H9 (cell line): ENCODE measurements at regions not wholly inside any gene's neighbourhood (a gene's known extent, or its start where the extent isn't known, plus 50 kb on each side); places are given as distances from the start of the nearest gene placed in this dataset.

Source experiments
- DNase-seq: peaks from one replicate; pipeline ENCODE4 v3.0.0-alpha.2; 2017
- H2AFZ ChIP-seq: one replicate; pipeline ENCODE4 v1.6.1; 2013; ENCODE audit warnings: mild to moderate bottlenecking, low read length, control low read depth, moderate library complexity
- H2AK5ac ChIP-seq: 2 replicates; pipeline ENCODE4 v1.6.1; 2013; ENCODE audit warnings: low read length, control low read depth, mixed read lengths; ENCODE audit not compliant: insufficient read length
- H2BK120ac ChIP-seq: one replicate; pipeline ENCODE4 v1.6.1; 2013; ENCODE audit warnings: low read depth, mild to moderate bottlenecking, low read length, control low read depth, inconsistent platforms; ENCODE audit not compliant: poor library complexity, severe bottlenecking
- H2BK12ac ChIP-seq: 2 replicates; pipeline ENCODE4 v1.6.1; 2013; ENCODE audit warnings: low read length, control low read depth, mixed read lengths, low read depth; ENCODE audit not compliant: insufficient read length
- H2BK15ac ChIP-seq: 2 replicates; pipeline ENCODE4 v1.6.1; 2013; ENCODE audit warnings: low read depth, low read length, control low read depth
- H2BK20ac ChIP-seq: one replicate; pipeline ENCODE4 v1.6.1; 2013; ENCODE audit warnings: low read depth, mild to moderate bottlenecking, low read length, control low read depth, inconsistent platforms; ENCODE audit not compliant: poor library complexity, severe bottlenecking
- H2BK5ac ChIP-seq: 2 replicates; pipeline ENCODE4 v1.6.1; 2013; ENCODE audit warnings: low read length, control low read depth, mixed read lengths; ENCODE audit not compliant: insufficient read length
- H3K14ac ChIP-seq: 2 replicates; pipeline ENCODE4 v1.6.1; 2013; ENCODE audit warnings: low read length, control low read depth; ENCODE audit not compliant: insufficient read depth
- H3K18ac ChIP-seq: 2 replicates; pipeline ENCODE4 v1.6.1; 2013; ENCODE audit warnings: low read depth, mild to moderate bottlenecking, mixed read lengths, low read length, control low read depth; ENCODE audit not compliant: insufficient read length
- H3K23ac ChIP-seq: 2 replicates; pipeline ENCODE4 v1.6.1; 2013; ENCODE audit warnings: low read length, control low read depth, mixed read lengths, low read depth; ENCODE audit not compliant: insufficient read length
- H3K23me2 ChIP-seq: 2 replicates; pipeline ENCODE4 v1.6.1; 2013; ENCODE audit warnings: low read depth, mild to moderate bottlenecking, mixed read lengths, low read length, control low read depth; ENCODE audit not compliant: insufficient read length, poor library complexity, severe bottlenecking
- H3K27ac ChIP-seq: 2 replicates; pipeline ENCODE4 v1.5.1; 2013; ENCODE audit warnings: low read length, control low read depth, mixed read lengths, low read depth; ENCODE audit not compliant: insufficient read length
- H3K27me3 ChIP-seq: 2 replicates; pipeline ENCODE4 v1.6.1; 2013; ENCODE audit warnings: low read length, control low read depth, inconsistent platforms; ENCODE audit not compliant: insufficient read depth
- H3K4ac ChIP-seq: 2 replicates; pipeline ENCODE4 v1.6.1; 2013; ENCODE audit warnings: low read depth, mild to moderate bottlenecking, control low read depth, inconsistent platforms, low read length, moderate library complexity
- H3K4me1 ChIP-seq: 2 replicates; pipeline ENCODE4 v1.6.1; 2013; ENCODE audit warnings: low read length, control low read depth, inconsistent platforms; ENCODE audit not compliant: insufficient read depth
- H3K4me2 ChIP-seq: 2 replicates; pipeline ENCODE4 v1.6.1; 2013; ENCODE audit warnings: low read length, control low read depth, mixed read lengths; ENCODE audit not compliant: insufficient read length, insufficient read depth
- H3K56ac ChIP-seq: 2 replicates; pipeline ENCODE4 v1.6.1; 2013; ENCODE audit warnings: low read depth, mild to moderate bottlenecking, mixed read lengths, low read length, control low read depth; ENCODE audit not compliant: insufficient read length
- H3K79me1 ChIP-seq: 2 replicates; pipeline ENCODE4 v1.6.1; 2013; ENCODE audit warnings: low read depth, mild to moderate bottlenecking, moderate library complexity, low read length, control low read depth, inconsistent platforms; ENCODE audit not compliant: insufficient read depth, poor library complexity, severe bottlenecking
- H3K79me2 ChIP-seq: 2 replicates; pipeline ENCODE4 v1.6.1; 2013; ENCODE audit warnings: low read length, control low read depth, inconsistent platforms; ENCODE audit not compliant: insufficient read depth
- H3K9ac ChIP-seq: 2 replicates; pipeline ENCODE4 v1.6.1; 2013; ENCODE audit warnings: low read length, control low read depth, mixed read lengths; ENCODE audit not compliant: insufficient read length; ENCODE audit errors: extremely low read depth
- H3K9me3 ChIP-seq: one replicate; pipeline ENCODE4 v1.6.1; 2013; ENCODE audit warnings: low read depth, low read length, inconsistent platforms; ENCODE audit not compliant: control insufficient read depth
- H3T11ph ChIP-seq: one replicate; pipeline ENCODE4 v1.6.1; 2013; ENCODE audit warnings: mild to moderate bottlenecking, low read length, control low read depth, inconsistent platforms
- H4K20me1 ChIP-seq: one replicate; pipeline ENCODE4 v1.6.1; 2013; ENCODE audit not compliant: control insufficient read depth, insufficient read length, insufficient read depth
- H4K5ac ChIP-seq: 2 replicates; pipeline ENCODE4 v1.6.1; 2013; ENCODE audit warnings: low read depth, mild to moderate bottlenecking, mixed read lengths, low read length, control low read depth; ENCODE audit not compliant: insufficient read length
- H4K8ac ChIP-seq: replicated peaks from 2 replicates; pipeline ENCODE4 v1.6.1; 2013; ENCODE audit warnings: low read length, control low read depth, mixed read lengths, low read depth; ENCODE audit not compliant: insufficient read length
- H4K91ac ChIP-seq: 2 replicates; pipeline ENCODE4 v1.6.1; 2013; ENCODE audit warnings: low read depth, mild to moderate bottlenecking, moderate library complexity, mixed read lengths, low read length, control low read depth; ENCODE audit not compliant: insufficient read length
- H3K27ac Mint-ChIP-seq, 3 experiments: 2 replicates in 2 of 3; 3 replicates in 1 of 3; pipeline ENCODE4 v1.8.0; 2020 to 2021; ENCODE audit warnings: mixed read lengths in 3 of 3, mild to moderate bottlenecking in 1 of 3, moderate library complexity in 1 of 3
- H3K27me3 Mint-ChIP-seq: 2 replicates; pipeline ENCODE4 v1.8.0; 2021; ENCODE audit warnings: low read depth, mild to moderate bottlenecking, moderate library complexity, mixed read lengths
- H3K36me3 Mint-ChIP-seq, 3 experiments: 2 replicates in 2 of 3; 3 replicates in 1 of 3; pipeline ENCODE4 v1.8.0; 2020 to 2021; ENCODE audit warnings: low read depth in 3 of 3, mixed read lengths in 3 of 3; ENCODE audit not compliant: insufficient read depth in 1 of 3
- H3K4me1 Mint-ChIP-seq, 2 experiments: 2 replicates each; pipeline ENCODE4 v1.8.0; 2020; ENCODE audit warnings: mixed read lengths in 2 of 2
- H3K4me3 Mint-ChIP-seq, 2 experiments: 2 replicates in 1 of 2; 3 replicates in 1 of 2; pipeline ENCODE4 v1.8.0; 2020 to 2021; ENCODE audit warnings: mild to moderate bottlenecking in 2 of 2, mixed read lengths in 2 of 2, moderate library complexity in 1 of 2
- H3K9me3 Mint-ChIP-seq, 2 experiments: 2 replicates in 1 of 2; 3 replicates in 1 of 2; pipeline ENCODE4 v1.8.0; 2020; ENCODE audit warnings: mild to moderate bottlenecking in 2 of 2, mixed read lengths in 2 of 2, moderate library complexity in 1 of 2
- TF ChIP-seq, protein P1 (sequence below): fragments of 200-600 bp; sonication (generic); conservative IDR thresholded peaks from 3 replicates; pipeline ENCODE4 v1.8.0; 2021; ENCODE audit warnings: antibody characterized with exemption, mild to moderate bottlenecking

DNA sequence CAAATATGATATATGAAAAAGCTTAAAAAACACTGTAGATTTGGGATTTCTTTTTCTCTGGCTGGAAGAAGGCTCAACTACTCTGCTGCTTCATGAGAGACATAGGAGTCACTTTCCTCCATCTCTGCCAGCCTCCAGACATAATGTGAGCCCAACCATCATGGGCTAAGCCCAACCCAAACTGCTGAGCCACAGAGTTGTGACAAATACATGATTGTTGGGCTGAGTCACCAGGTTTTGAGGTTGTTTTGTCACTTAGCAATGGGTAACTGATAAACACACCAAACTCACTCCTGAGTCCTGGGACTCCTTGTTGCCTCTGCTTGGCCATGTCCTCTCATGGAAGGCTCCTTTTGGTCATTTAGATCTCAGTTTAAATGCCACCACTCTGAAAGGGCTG is 381.8 kb upstream of the FZD8 start:
- H3K27ac Mint-ChIP-seq = no peak overlapping the region

More for the DNA sequence above, 381.8 kb upstream of the FZD8 start:
- H3K79me1 ChIP-seq = no peaks in the 10 kb centered on the region
- H3K23me2 ChIP-seq = no peaks in the 10 kb centered on the region
- H4K5ac ChIP-seq = no peak overlapping the region
- H4K91ac ChIP-seq = no peak overlapping the region
- Mint-ChIP-seq H3K4me3 (no peak overlapping the region), H3K9me3 (no peaks in the 10 kb centered on the region; a peak in 2 of 5 replicates), H3K36me3 (no peaks in the 10 kb centered on the region; a peak in 1 of 7 replicates), H3K27me3 (peaks cover 3% of the 10 kb centered on the region), H3K4me1 (peaks cover 8% of the 10 kb centered on the region in 2 experiments)
- H3K9me3 ChIP-seq = no peaks in the 10 kb centered on the region
- H3T11ph ChIP-seq = no peak overlapping the region
- H2BK12ac ChIP-seq = no peak overlapping the region
- H3K14ac ChIP-seq = no peak overlapping the region
- H3K18ac ChIP-seq = no peak overlapping the region
- no peak for DNase-seq
- no peak overlapping the region for H2BK20ac ChIP-seq
- H3K23ac ChIP-seq = no peak overlapping the region
- H3K56ac ChIP-seq = no peak overlapping the region
- H4K8ac ChIP-seq = no peak overlapping the region
- H2BK5ac ChIP-seq = no peak overlapping the region
- no peak overlapping the region for H2AFZ ChIP-seq
- no peaks in the 10 kb centered on the region for H3K27me3 ChIP-seq
- H3K9ac ChIP-seq = no peak overlapping the region
- H4K20me1 ChIP-seq = no peaks in the 10 kb centered on the region
- H3K4ac ChIP-seq = no peak overlapping the region
- no peaks in the 10 kb centered on the region for H3K79me2 ChIP-seq
- no peak overlapping the region for H3K27ac ChIP-seq
- H2BK15ac ChIP-seq = no peak overlapping the region
- no peaks in the 10 kb centered on the region for H3K4me1 ChIP-seq
- no peak overlapping the region for H2AK5ac ChIP-seq
- no peak overlapping the region for H3K4me2 ChIP-seq
- TF ChIP-seq, protein P1, sequence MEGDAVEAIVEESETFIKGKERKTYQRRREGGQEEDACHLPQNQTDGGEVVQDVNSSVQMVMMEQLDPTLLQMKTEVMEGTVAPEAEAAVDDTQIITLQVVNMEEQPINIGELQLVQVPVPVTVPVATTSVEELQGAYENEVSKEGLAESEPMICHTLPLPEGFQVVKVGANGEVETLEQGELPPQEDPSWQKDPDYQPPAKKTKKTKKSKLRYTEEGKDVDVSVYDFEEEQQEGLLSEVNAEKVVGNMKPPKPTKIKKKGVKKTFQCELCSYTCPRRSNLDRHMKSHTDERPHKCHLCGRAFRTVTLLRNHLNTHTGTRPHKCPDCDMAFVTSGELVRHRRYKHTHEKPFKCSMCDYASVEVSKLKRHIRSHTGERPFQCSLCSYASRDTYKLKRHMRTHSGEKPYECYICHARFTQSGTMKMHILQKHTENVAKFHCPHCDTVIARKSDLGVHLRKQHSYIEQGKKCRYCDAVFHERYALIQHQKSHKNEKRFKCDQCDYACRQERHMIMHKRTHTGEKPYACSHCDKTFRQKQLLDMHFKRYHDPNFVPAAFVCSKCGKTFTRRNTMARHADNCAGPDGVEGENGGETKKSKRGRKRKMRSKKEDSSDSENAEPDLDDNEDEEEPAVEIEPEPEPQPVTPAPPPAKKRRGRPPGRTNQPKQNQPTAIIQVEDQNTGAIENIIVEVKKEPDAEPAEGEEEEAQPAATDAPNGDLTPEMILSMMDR = no peak
- no peak overlapping the region for H2BK120ac ChIP-seq
